ENCODE measurements at regions not wholly inside any gene's neighbourhood (a gene's known extent, or its start where the extent isn't known, plus 50 kb on each side); places are given as distances from the start of the nearest gene placed in this dataset.
"Not testable (repeated sequence)": the region's sequence is repeated elsewhere in the genome, so short reads cannot be mapped to it uniquely, and the experiment has no call there.

DNA sequence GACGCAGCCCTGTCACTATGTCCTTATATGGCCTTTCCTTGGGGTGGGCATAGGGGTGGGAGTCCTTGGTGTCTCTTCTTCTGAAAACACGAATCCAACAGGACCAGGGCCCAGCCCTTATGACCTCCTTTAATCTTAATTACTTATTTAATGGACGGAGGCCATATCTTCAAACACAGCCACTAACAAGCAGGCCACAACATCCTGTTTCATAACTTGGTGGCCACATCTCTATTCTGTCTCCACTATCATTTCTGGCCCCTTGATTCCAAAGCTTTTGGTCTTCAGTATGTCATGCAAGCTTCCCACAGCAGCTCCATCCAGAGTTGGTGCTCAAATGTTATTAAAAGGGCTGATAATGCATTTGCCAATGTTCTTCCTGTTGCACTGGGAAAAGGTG, 287.3 kb upstream of the SMIM21 start:
- H3K4me3 Mint-ChIP-seq (ENCODE audit: unreplicated experiment), result no peak overlapping the region

GRCh38 chr18:75712124-75712867, 284.8 kb upstream of the SMIM21 start:
- H3K27me3 Mint-ChIP-seq (ENCODE audit: low read depth, unreplicated experiment); H3K9me3 Mint-ChIP-seq (ENCODE audit: unreplicated experiment): not testable (repeated sequence)

More for the DNA sequence above, 287.3 kb upstream of the SMIM21 start:
- H3K36me3 ChIP-seq (ENCODE audit: insufficient read depth, low read length), result no peaks in the 10 kb centered on the region
- H3K79me2 ChIP-seq (ENCODE audit: insufficient read depth, low read length), result no peaks in the 10 kb centered on the region
- H3K36me3 Mint-ChIP-seq (ENCODE audit: low read depth, unreplicated experiment), result no peaks in the 10 kb centered on the region
- H3K9me3 Mint-ChIP-seq (ENCODE audit: unreplicated experiment), result peaks cover 2% of the 10 kb centered on the region
- no peak overlapping the region for H3K27ac ChIP-seq (ENCODE audit: low read depth, low read length)
- no peak overlapping the region for H2AFZ ChIP-seq (ENCODE audit: low read depth, low read length)
- no peaks in the 10 kb centered on the region for H3K27me3 ChIP-seq (ENCODE audit: insufficient read depth, low read length)
- H3K27ac Mint-ChIP-seq (ENCODE audit: unreplicated experiment), result no peak overlapping the region
- no peak overlapping the region for H3K9ac ChIP-seq (ENCODE audit: low read length)
- TF ChIP-seq CTCF (IDR thresholded peaks at IDR 0.05; ENCODE audit: insufficient read depth, low read depth, low read length) (no peak), EZH2 (IDR thresholded peaks at IDR 0.05; ENCODE audit: insufficient read depth, low read length) (no peak)
- no peak for FAIRE-seq
- no peak for DNase-seq (ENCODE audit: low read depth)
- no peaks in the 10 kb centered on the region for H3K4me1 ChIP-seq (ENCODE audit: insufficient read depth, low read length)
- no peaks in the 10 kb centered on the region for H3K9me3 ChIP-seq (ENCODE audit: insufficient read depth, low read depth, low read length)
- H4K20me1 ChIP-seq (ENCODE audit: insufficient read depth, low read length), result no peaks in the 10 kb centered on the region
- H3K4me1 Mint-ChIP-seq (ENCODE audit: low read depth, unreplicated experiment), result no peaks in the 10 kb centered on the region
- H3K27me3 Mint-ChIP-seq (ENCODE audit: low read depth, unreplicated experiment), result peaks cover 5% of the 10 kb centered on the region
- H3K4me2 ChIP-seq (ENCODE audit: low read length), result no peak overlapping the region
- no peak overlapping the region for H3K4me3 ChIP-seq (ENCODE audit: insufficient read depth, low read depth, low read length)

GRCh38 chr18:75700561-75700960, 273.1 kb upstream of the SMIM21 start:
- FAIRE-seq (no peak), DNase-seq (ENCODE audit: low read depth) (no peak)
- H2AFZ ChIP-seq (ENCODE audit: low read depth, low read length), result no peak overlapping the region

More at GRCh38 chr18:75712124-75712867, 284.8 kb upstream of the SMIM21 start:
- not testable (repeated sequence) for H3K4me1 Mint-ChIP-seq (ENCODE audit: low read depth, unreplicated experiment); H3K4me3 ChIP-seq (ENCODE audit: insufficient read depth, low read depth, low read length); H3K36me3 ChIP-seq (ENCODE audit: insufficient read depth, low read length); H3K4me1 ChIP-seq (ENCODE audit: insufficient read depth, low read length); H3K4me2 ChIP-seq (ENCODE audit: low read length); H3K9me3 ChIP-seq (ENCODE audit: insufficient read depth, low read depth, low read length); H3K4me3 Mint-ChIP-seq (ENCODE audit: unreplicated experiment); H3K36me3 Mint-ChIP-seq (ENCODE audit: low read depth, unreplicated experiment); H3K27ac Mint-ChIP-seq (ENCODE audit: unreplicated experiment); H3K27me3 ChIP-seq (ENCODE audit: insufficient read depth, low read length); H3K79me2 ChIP-seq (ENCODE audit: insufficient read depth, low read length); DNase-seq (ENCODE audit: low read depth); H4K20me1 ChIP-seq (ENCODE audit: insufficient read depth, low read length); H3K9ac ChIP-seq (ENCODE audit: low read length); FAIRE-seq; H2AFZ ChIP-seq (ENCODE audit: low read depth, low read length); H3K27ac ChIP-seq (ENCODE audit: low read depth, low read length)

More at GRCh38 chr18:75700561-75700960, 273.1 kb upstream of the SMIM21 start:
- H3K36me3 Mint-ChIP-seq (ENCODE audit: low read depth, unreplicated experiment), result no peaks in the 10 kb centered on the region
- Histone ChIP-seq H3K4me1 (ENCODE audit: insufficient read depth, low read length) (no peaks in the 10 kb centered on the region), H3K36me3 (ENCODE audit: insufficient read depth, low read length) (no peaks in the 10 kb centered on the region), H3K4me3 (ENCODE audit: insufficient read depth, low read depth, low read length) (no peak overlapping the region), H3K9ac (ENCODE audit: low read length) (no peak overlapping the region), H3K27ac (ENCODE audit: low read depth, low read length) (no peak overlapping the region), H3K27me3 (ENCODE audit: insufficient read depth, low read length) (no peaks in the 10 kb centered on the region), H4K20me1 (ENCODE audit: insufficient read depth, low read length) (no peaks in the 10 kb centered on the region), H3K79me2 (ENCODE audit: insufficient read depth, low read length) (no peaks in the 10 kb centered on the region), H3K4me2 (ENCODE audit: low read length) (no peak overlapping the region), H3K9me3 (ENCODE audit: insufficient read depth, low read depth, low read length) (peaks cover 3% of the 10 kb centered on the region)
- no peaks in the 10 kb centered on the region for H3K4me1 Mint-ChIP-seq (ENCODE audit: low read depth, unreplicated experiment)
- TF ChIP-seq CTCF (IDR thresholded peaks at IDR 0.05; ENCODE audit: insufficient read depth, low read depth, low read length), result no peak
- TF ChIP-seq EZH2 (IDR thresholded peaks at IDR 0.05; ENCODE audit: insufficient read depth, low read length), result no peak
- no peak overlapping the region for H3K4me3 Mint-ChIP-seq (ENCODE audit: unreplicated experiment)
- H3K9me3 Mint-ChIP-seq (ENCODE audit: unreplicated experiment), result peaks cover 8% of the 10 kb centered on the region
- no peak overlapping the region for H3K27ac Mint-ChIP-seq (ENCODE audit: unreplicated experiment)
- no peaks in the 10 kb centered on the region for H3K27me3 Mint-ChIP-seq (ENCODE audit: low read depth, unreplicated experiment)

Measured in astrocyte (in vitro differentiated cells and primary cell).